T1000 (cell line): ENCODE measurements at regions not wholly inside any gene's neighbourhood (a gene's known extent, or its start where the extent isn't known, plus 50 kb on each side); places are given as distances from the start of the nearest gene placed in this dataset.
A peak's percentile ranks its signal among the peaks of the same experiment; 100 is the strongest.

Source experiments
- DNase-seq: peaks from one replicate; lab custom pipeline; 2025; ENCODE audit warnings: mixed read lengths; lab: John Stamatoyannopoulos, UW

- no peak for DNase-seq
Observed at GRCh38 chr18:43649649-43650357, 372.5 kb upstream of the SYT4 start.

- DNase-seq: no peak
Observed at GRCh38 chr18:43650426-43650825, 373.1 kb upstream of the SYT4 start.

GRCh38 chr18:43651057-43651456 is 373.8 kb upstream of the SYT4 start:
- no peak for DNase-seq

- no peak for DNase-seq
Observed at GRCh38 chr18:43656547-43656946, 379.3 kb upstream of the SYT4 start.

- DNase-seq: peak; percentile 3
Observed at GRCh38 chr18:43661570-43661969, 384.3 kb upstream of the SYT4 start.

- DNase-seq: peak; percentile 1
Observed at GRCh38 chr18:43662657-43663056, 385.4 kb upstream of the SYT4 start.

GRCh38 chr18:43663159-43663558 is 385.9 kb upstream of the SYT4 start:
- DNase-seq: no peak

GRCh38 chr18:43664487-43665008 is 387.3 kb upstream of the SYT4 start:
- no peak for DNase-seq

- peak; percentile 1 for DNase-seq
Observed at GRCh38 chr18:43665105-43665788, 388.0 kb upstream of the SYT4 start.

GRCh38 chr18:43668866-43669265 is 391.6 kb upstream of the SYT4 start:
- no peak for DNase-seq

GRCh38 chr18:43671431-43671830 is 394.1 kb upstream of the SYT4 start:
- DNase-seq: no peak

GRCh38 chr18:43680096-43680495 is 402.8 kb upstream of the SYT4 start:
- DNase-seq: no peak

GRCh38 chr18:43681661-43682060 is 404.4 kb upstream of the SYT4 start:
- DNase-seq: peak; percentile 1

GRCh38 chr18:43682196-43682595 is 404.9 kb upstream of the SYT4 start:
- no peak for DNase-seq

GRCh38 chr18:43686709-43687108 is 409.4 kb upstream of the SYT4 start:
- DNase-seq: no peak

- DNase-seq: no peak
Observed at GRCh38 chr18:43692099-43692690, 414.9 kb upstream of the SYT4 start.

GRCh38 chr18:43702399-43702798 is 425.1 kb upstream of the SYT4 start:
- no peak for DNase-seq

- DNase-seq: no peak
Observed at GRCh38 chr18:43703050-43703449, 425.8 kb upstream of the SYT4 start.

GRCh38 chr18:43705850-43706249 is 428.6 kb upstream of the SYT4 start:
- no peak for DNase-seq

GRCh38 chr18:43710135-43710534 is 432.8 kb upstream of the SYT4 start:
- no peak for DNase-seq

- DNase-seq: no peak
Observed at GRCh38 chr18:43714343-43715010, 437.2 kb upstream of the SYT4 start.

- no peak for DNase-seq
Observed at GRCh38 chr18:43719267-43719795, 442.0 kb upstream of the SYT4 start.
